T-cell (primary cell): ENCODE measurements at regions not wholly inside any gene's neighbourhood (a gene's known extent, or its start where the extent isn't known, plus 50 kb on each side); places are given as distances from the start of the nearest gene placed in this dataset.

ENCODE experiments used
- ATAC-seq, 4 experiments: fragments of 200-7000 bp in 3 of 4; fragments of 150-1000 bp in 1 of 4; cut with Tn5 transposase; replicated peaks in 1 of 4; 1 replicate in 3 of 4; 2 replicates in 1 of 4; pipeline ENCODE4 v1.10.0; 2021; ENCODE audit warnings: moderate library complexity in 3 of 4, mild to moderate bottlenecking in 2 of 4, moderate number of reproducible peaks in 1 of 4
- CTCF ChIA-PET, 2 donors: fragments of 300-600 bp; sonication (Branson Sonifier 250); formaldehyde crosslinking; loops; one replicate each; lab custom pipeline; 2022; ENCODE audit warnings: antibody characterized with exemption in 2 of 2; lab: Charles Lee
- POLR2A ChIA-PET, 2 donors: fragments of 300-600 bp; sonication (Branson Sonifier 250); formaldehyde crosslinking; loops; one replicate each; lab custom pipeline; 2022; ENCODE audit warnings: antibody characterized with exemption in 2 of 2; lab: Charles Lee
- DNase-seq, 35 experiments: peaks; one replicate each; pipeline versions ENCODE4 v3.0.0 to v3.0.0-alpha.2; 2013 to 2023
- H3K27ac ChIP-seq: one replicate; pipeline ENCODE4 v1.5.1; 2013; ENCODE audit warnings: low read length
- H3K27me3 ChIP-seq, 2 experiments: replicated peaks in 1 of 2; 1 replicate in 1 of 2; 2 replicates in 1 of 2; pipeline versions ENCODE4 v1.6.1 to v1.7.0; 2013; ENCODE audit warnings: low read length in 1 of 2, mixed read lengths in 1 of 2; ENCODE audit not compliant: control insufficient read depth in 2 of 2, insufficient read depth in 2 of 2; ENCODE audit errors: extremely low read depth in 1 of 2
- H3K36me3 ChIP-seq, 2 donors: 1 replicate in 1 of 2; 2 replicates in 1 of 2; pipeline versions ENCODE4 v1.6.1 to v1.7.0; 2013; ENCODE audit warnings: low read length in 1 of 2; ENCODE audit not compliant: control insufficient read depth in 2 of 2, insufficient read depth in 1 of 2; ENCODE audit errors: extremely low read depth in 1 of 2
- H3K4me1 ChIP-seq, 2 experiments: 1 replicate in 1 of 2; 2 replicates in 1 of 2; pipeline versions ENCODE4 v1.6.1 to v1.7.0; 2013; ENCODE audit warnings: low read length in 2 of 2, mixed read lengths in 1 of 2; ENCODE audit not compliant: insufficient read depth in 2 of 2, control insufficient read depth in 1 of 2; ENCODE audit errors: extremely low read depth in 1 of 2
- H3K4me3 ChIP-seq, 2 donors: 1 replicate in 1 of 2; 2 replicates in 1 of 2; pipeline versions ENCODE4 v1.5.1 to v1.7.0; 2013; ENCODE audit warnings: mild to moderate bottlenecking in 2 of 2, low read length in 1 of 2, moderate library complexity in 1 of 2; ENCODE audit not compliant: control insufficient read depth in 1 of 2; ENCODE audit errors: extremely low read depth in 1 of 2
- H3K9me3 ChIP-seq: 2 replicates; pipeline ENCODE4 v1.7.0; 2013
- H3K27ac Mint-ChIP-seq, 2 donors: one replicate each; pipeline ENCODE4 v1.8.0; 2020 to 2021; ENCODE audit warnings: mild to moderate bottlenecking in 2 of 2, mixed read lengths in 2 of 2
- H3K27me3 Mint-ChIP-seq, 2 donors: one replicate each; pipeline ENCODE4 v1.8.0; 2021 to 2022; ENCODE audit warnings: mixed read lengths in 2 of 2
- H3K36me3 Mint-ChIP-seq: one replicate; pipeline ENCODE4 v1.8.0; 2021; ENCODE audit warnings: mixed read lengths
- H3K4me1 Mint-ChIP-seq, 3 donors: one replicate each; pipeline ENCODE4 v1.8.0; 2020 to 2022; ENCODE audit warnings: mixed read lengths in 3 of 3, mild to moderate bottlenecking in 1 of 3
- H3K4me3 Mint-ChIP-seq, 3 donors: one replicate each; pipeline ENCODE4 v1.8.0; 2020 to 2022; ENCODE audit warnings: mild to moderate bottlenecking in 3 of 3, mixed read lengths in 3 of 3, moderate library complexity in 3 of 3
- H3K9me3 Mint-ChIP-seq, 3 donors: one replicate each; pipeline ENCODE4 v1.8.0; 2020 to 2022; ENCODE audit warnings: mixed read lengths in 3 of 3
- WGBS: methylation state at CpG from one replicate; pipeline ENCODE4 v1.1.5; 2013; ENCODE audit warnings: missing lambda C conversion rate; ENCODE audit not compliant: insufficient coverage; 5-methylcytosine and 5-hydroxymethylcytosine counted together

DNA sequence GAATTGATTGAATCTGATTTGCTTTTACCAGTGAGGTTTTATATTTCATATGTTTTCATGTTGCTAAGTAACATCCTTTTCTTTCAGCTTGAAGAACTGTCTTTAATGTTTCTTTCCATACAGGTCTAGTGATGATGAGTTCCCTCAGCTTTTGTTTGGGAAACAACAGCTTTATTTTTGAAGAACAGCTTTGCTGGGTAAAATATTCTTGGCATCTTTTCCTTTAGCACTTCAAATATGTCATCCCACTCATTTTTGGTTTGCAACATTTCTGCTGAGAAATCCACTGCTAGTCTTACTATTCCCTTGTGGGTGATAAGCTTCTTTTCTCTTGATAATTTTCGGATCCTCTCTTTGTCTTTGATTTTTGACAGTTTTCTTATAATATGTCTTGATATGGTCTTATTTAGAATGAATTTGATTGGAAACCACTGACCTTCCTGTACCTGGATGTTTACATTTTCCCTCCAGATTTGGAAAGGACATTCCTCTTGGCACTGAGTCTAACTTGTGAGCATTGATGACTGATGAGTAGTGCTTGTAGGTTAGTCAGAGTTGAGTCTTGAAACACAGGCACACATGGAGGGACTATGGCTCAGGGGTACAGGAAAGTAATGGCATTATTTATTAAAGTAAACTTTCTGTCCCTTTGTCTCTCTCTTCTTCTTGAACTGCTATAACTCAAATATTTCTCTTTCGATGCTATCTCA is 220.3 kb downstream of the SPATA31D1 start:
- no peak for ATAC-seq
- H3K27ac Mint-ChIP-seq = no peak overlapping the region
- no peaks in the 10 kb centered on the region for H3K36me3 ChIP-seq
- H3K27me3 Mint-ChIP-seq = no peaks in the 10 kb centered on the region
- H3K4me1 ChIP-seq = no peaks in the 10 kb centered on the region
- peaks cover 15 to 22% (median 19%) of the 10 kb centered on the region in 3 donors for H3K9me3 Mint-ChIP-seq
- ChIA-PET CTCF (no interaction called here), POLR2A (no interaction called here)
- WGBS = no CpG with 5 or more reads among the region's 2 CpGs
- no peak overlapping the region for H3K4me3 ChIP-seq
- H3K9me3 ChIP-seq = no peaks in the 10 kb centered on the region
- H3K4me3 Mint-ChIP-seq = no peak overlapping the region
- no peaks in the 10 kb centered on the region for H3K4me1 Mint-ChIP-seq
- H3K27me3 ChIP-seq = no peaks in the 10 kb centered on the region
- no peak for DNase-seq
- H3K36me3 Mint-ChIP-seq = no peaks in the 10 kb centered on the region
- H3K27ac ChIP-seq = no peak overlapping the region

DNA sequence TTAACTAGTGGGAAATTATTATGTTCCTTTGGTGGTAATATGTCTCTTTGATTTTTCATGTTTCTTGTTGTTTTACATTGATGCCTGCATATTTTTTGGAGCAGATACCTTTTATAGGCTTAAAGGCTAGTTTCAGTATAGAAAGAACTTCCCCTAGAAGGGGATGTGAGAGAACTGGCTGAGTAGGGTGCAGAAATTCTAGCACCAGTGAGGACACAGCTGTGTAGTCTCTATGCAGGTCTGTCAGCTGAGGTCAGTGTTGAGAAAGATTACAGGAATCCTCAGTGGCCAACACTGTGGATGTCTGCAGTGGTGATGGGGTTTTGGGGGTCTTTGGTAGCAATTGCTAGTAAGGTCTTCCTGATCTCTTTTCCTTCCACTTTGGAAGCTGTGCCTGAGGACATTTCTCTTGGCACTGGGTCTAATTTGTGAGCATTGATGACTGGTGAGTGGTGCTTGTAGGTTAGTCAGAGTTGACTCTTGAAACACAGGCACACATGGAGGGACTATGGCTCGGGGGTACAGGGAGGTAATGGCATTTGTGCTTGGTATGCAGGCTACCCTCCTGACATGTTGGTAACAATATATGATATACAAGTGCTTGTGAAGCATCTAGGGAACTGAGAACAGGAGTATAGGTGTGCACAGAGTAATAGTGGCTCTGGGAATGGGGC is 221.4 kb downstream of the SPATA31D1 start:
- 50% methylated on average over 1 of the region's 1 CpG for WGBS
- Histone ChIP-seq H3K27me3 (no peaks in the 10 kb centered on the region), H3K4me3 (no peak overlapping the region), H3K4me1 (no peaks in the 10 kb centered on the region), H3K9me3 (no peaks in the 10 kb centered on the region), H3K36me3 (no peaks in the 10 kb centered on the region), H3K27ac (no peak overlapping the region)
- ChIA-PET POLR2A (no interaction called here), CTCF (no interaction called here)
- Mint-ChIP-seq H3K27ac (no peak overlapping the region), H3K4me3 (no peak overlapping the region), H3K9me3 (peaks cover 15 to 22% (median 21%) of the 10 kb centered on the region in 3 donors), H3K27me3 (no peaks in the 10 kb centered on the region), H3K4me1 (no peaks in the 10 kb centered on the region), H3K36me3 (no peaks in the 10 kb centered on the region)
- no peak for ATAC-seq
- no peak for DNase-seq

DNA sequence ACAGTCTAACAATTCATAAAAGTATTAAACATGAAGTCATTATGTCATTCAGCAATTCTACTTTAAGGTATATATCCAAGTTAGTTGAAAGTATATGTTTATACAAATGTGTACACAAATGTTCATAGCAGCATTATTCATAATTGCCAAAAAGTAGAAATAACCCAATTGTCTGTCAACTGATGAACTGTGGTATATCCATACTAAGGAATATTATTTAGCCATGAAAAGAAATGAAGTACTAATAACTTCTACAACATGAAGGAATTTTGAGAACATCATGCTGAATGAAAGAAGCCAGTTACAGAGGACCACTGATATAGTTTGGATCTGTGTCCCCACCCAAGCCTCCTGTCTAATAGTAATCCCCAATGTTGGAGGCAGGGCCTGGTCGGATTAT is 224.3 kb downstream of the SPATA31D1 start:
- no peak overlapping the region for H3K27ac Mint-ChIP-seq
- no peaks in the 10 kb centered on the region for H3K36me3 ChIP-seq
- H3K4me1 ChIP-seq = no peaks in the 10 kb centered on the region
- no CpG with 5 or more reads among the region's 1 CpG for WGBS
- H3K36me3 Mint-ChIP-seq = no peaks in the 10 kb centered on the region
- no peak for ATAC-seq
- ChIA-PET POLR2A (no interaction called here), CTCF (no interaction called here)
- H3K4me3 Mint-ChIP-seq = no peak overlapping the region
- H3K4me3 ChIP-seq = no peak overlapping the region
- no peak overlapping the region for H3K27ac ChIP-seq
- peaks cover 0 to 2% of the 10 kb centered on the region in 2 experiments for H3K27me3 ChIP-seq
- no peaks in the 10 kb centered on the region for H3K27me3 Mint-ChIP-seq
- no peak for DNase-seq
- no peaks in the 10 kb centered on the region for H3K4me1 Mint-ChIP-seq
- H3K9me3 Mint-ChIP-seq = peaks cover 18 to 30% (median 25%) of the 10 kb centered on the region in 3 donors
- H3K9me3 ChIP-seq = no peaks in the 10 kb centered on the region

DNA sequence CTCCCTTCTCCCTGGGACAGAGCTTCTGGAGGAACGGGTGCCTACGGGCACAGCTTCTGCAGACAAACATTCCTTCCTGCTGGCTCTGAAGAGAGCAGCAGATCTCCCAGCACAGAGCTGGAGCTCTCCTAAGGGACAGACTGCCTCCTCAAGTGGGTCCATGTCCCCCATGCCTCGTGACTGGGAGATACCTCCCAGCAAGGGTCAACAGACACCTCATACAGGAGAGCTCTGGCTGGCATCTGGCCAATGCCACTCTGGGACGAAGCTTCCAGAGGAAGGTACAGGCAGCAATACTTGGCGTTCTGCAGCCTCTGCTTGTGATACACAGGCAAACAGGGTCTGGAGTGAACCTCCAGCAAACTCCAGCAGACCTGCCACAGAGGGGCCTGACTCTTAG is 227.9 kb downstream of the SPATA31D1 start:
- Mint-ChIP-seq H3K9me3 (peaks cover 4 to 17% (median 8%) of the 10 kb centered on the region in 3 donors), H3K4me3 (no peak overlapping the region), H3K27me3 (no peaks in the 10 kb centered on the region), H3K36me3 (no peaks in the 10 kb centered on the region), H3K4me1 (no peaks in the 10 kb centered on the region), H3K27ac (no peak overlapping the region)
- Histone ChIP-seq H3K4me1 (no peaks in the 10 kb centered on the region), H3K36me3 (no peaks in the 10 kb centered on the region), H3K27me3 (peaks cover 0 to 2% of the 10 kb centered on the region in 2 experiments), H3K9me3 (no peaks in the 10 kb centered on the region), H3K27ac (no peak overlapping the region), H3K4me3 (no peak overlapping the region)
- WGBS = 74% methylated on average over 5 of the region's 5 CpGs
- CTCF ChIA-PET = no interaction called here
- ATAC-seq (no peak), DNase-seq (no peak)
- POLR2A ChIA-PET = no interaction called here

DNA sequence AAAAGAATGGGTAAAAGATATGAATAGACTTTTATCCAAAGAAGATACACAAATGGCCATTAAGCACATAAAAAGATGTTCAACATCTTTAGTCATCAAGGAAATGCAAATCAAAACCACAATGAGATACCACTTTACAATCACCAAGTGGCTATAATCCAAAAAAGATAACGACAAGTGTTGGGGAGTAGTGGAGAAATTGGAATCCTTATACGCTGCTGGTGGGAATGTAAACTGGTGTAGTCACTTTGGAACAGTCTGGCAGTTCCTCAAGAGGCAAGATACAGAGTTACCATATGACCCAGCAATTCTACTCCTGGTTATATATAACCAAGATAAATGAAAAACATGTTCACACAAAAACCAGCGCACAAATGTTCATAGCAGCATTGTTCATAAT is 234.9 kb downstream of the SPATA31D1 start:
- H3K27me3 ChIP-seq = no peaks in the 10 kb centered on the region
- CTCF ChIA-PET = no interaction called here
- Mint-ChIP-seq H3K4me3 (no peak overlapping the region), H3K27ac (no peak overlapping the region), H3K27me3 (no peaks in the 10 kb centered on the region), H3K9me3 (peaks cover 3 to 11% (median 4%) of the 10 kb centered on the region in 3 donors), H3K36me3 (no peaks in the 10 kb centered on the region), H3K4me1 (no peaks in the 10 kb centered on the region)
- H3K4me3 ChIP-seq = no peak overlapping the region
- no CpG with 5 or more reads among the region's 3 CpGs for WGBS
- H3K9me3 ChIP-seq = no peaks in the 10 kb centered on the region
- no peaks in the 10 kb centered on the region for H3K36me3 ChIP-seq
- no peaks in the 10 kb centered on the region for H3K4me1 ChIP-seq
- ATAC-seq (no peak), DNase-seq (no peak)
- H3K27ac ChIP-seq = no peak overlapping the region
- POLR2A ChIA-PET = interaction anchor here in 1 of 2 donors (0.7 kb wide), 1 partner anchor 805 kb away, joined by 3 read pairs; no protein-coding TSS in a partner anchor

DNA sequence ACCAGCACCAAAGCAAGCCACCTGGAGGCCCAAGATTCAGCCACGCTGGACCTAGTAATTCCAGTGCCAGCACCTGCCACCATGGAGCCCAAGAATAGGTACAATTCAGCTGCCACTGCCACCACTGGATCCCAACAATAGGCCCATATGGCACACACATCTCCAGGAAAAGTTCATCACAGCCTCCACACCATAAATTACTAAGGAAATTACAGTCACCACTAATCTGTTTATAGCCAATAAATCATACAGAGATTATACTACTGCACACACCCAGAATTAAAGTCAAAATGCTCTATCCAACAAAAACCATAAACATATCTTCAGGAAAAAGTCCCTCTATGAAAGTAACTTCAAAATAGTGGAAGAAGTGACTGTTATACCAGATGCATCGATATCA is 242.8 kb downstream of the SPATA31D1 start:
- no peaks in the 10 kb centered on the region for H3K27me3 Mint-ChIP-seq
- DNase-seq (no peak), ATAC-seq (no peak)
- WGBS = 88% methylated on average over 1 of the region's 2 CpGs
- H3K9me3 ChIP-seq = no peaks in the 10 kb centered on the region
- ChIA-PET CTCF (no interaction called here), POLR2A (no interaction called here)
- H3K36me3 Mint-ChIP-seq = no peaks in the 10 kb centered on the region
- H3K9me3 Mint-ChIP-seq = peaks cover 12 to 55% (median 13%) of the 10 kb centered on the region in 3 donors
- no peak overlapping the region for H3K27ac Mint-ChIP-seq
- H3K27ac ChIP-seq = no peak overlapping the region
- H3K27me3 ChIP-seq = no peaks in the 10 kb centered on the region
- H3K4me1 ChIP-seq = no peaks in the 10 kb centered on the region
- peaks cover 0 to 1% (median 0%) of the 10 kb centered on the region in 3 donors for H3K4me1 Mint-ChIP-seq
- no peaks in the 10 kb centered on the region for H3K36me3 ChIP-seq
- H3K4me3 Mint-ChIP-seq = no peak overlapping the region
- no peak overlapping the region for H3K4me3 ChIP-seq
